ENCODE measurements at regions not wholly inside any gene's neighbourhood (a gene's known extent, or its start where the extent isn't known, plus 50 kb on each side); places are given as distances from the start of the nearest gene placed in this dataset.

DNA sequence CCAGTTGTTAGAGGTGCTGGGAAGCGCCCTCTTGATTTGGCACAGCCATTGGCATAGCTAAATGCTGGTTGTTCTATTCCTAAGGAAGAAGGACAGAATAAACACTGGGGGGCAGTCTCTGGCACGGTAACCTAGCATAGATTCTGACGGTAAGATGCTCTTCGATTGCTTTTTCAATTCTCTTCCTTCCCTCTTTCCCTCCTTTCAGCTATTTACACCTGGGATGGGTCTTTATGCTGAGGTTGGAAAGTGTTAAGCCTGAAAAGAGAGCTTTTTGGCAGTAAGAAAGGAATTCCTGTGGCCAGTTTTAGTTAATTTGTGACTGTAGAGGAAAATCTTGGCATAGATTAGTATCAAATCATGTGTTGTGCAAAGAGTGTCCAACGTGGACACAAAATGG is 162.8 kb downstream of the SNAPC1 start:
- Histone ChIP-seq H2BK20ac (ENCODE audit: low read depth, low read length) (peak overlapping the region; percentile 63), H4K8ac (ENCODE audit: low read depth in 2 of 2, low read length in 2 of 2) (peak overlapping the region in 1 of 2 experiments; percentile 7; a peak in 1 of 4 replicates), H2BK5ac (ENCODE audit: low read depth, low read length, poor library complexity, severe bottlenecking) (peak overlapping the region; percentile 87), H2AK9ac (replicated peaks; ENCODE audit: low read depth, low read length, poor library complexity) (no peak overlapping the region), H3K23ac (ENCODE audit: low read depth, low read length) (no peak overlapping the region), H2AFZ (replicated peaks; ENCODE audit: low read length, poor library complexity) (no peak overlapping the region), H3K56ac (ENCODE audit: extremely low read depth, insufficient read depth, low read length) (no peak overlapping the region), H2AK5ac (ENCODE audit: low read depth, low read length) (peak overlapping the region; percentile 38; the same call in 1 of the 2 replicates), H3K9me1 (ENCODE audit: insufficient read depth, low read length) (peaks cover 2% of the 10 kb centered on the region; the same call in 1 of the 2 replicates), H2BK120ac (ENCODE audit: low read depth, low read length) (peak overlapping the region; percentile 48), H3K4me1 (ENCODE audit: control insufficient read depth, insufficient read depth, low read length) (peaks cover 25% of the 10 kb centered on the region), H3K9me3 (ENCODE audit: control insufficient read depth, insufficient read depth, low read length) (no peaks in the 10 kb centered on the region), H3K14ac (replicated peaks; ENCODE audit: low read depth, low read length) (0 out of 2 replicates have a peak overlapping the region, but pooled peaks have one; percentile 27), H4K5ac (ENCODE audit: low read depth, low read length) (peak overlapping the region; percentile 93; the same call in 1 of the 2 replicates), H3K9ac (ENCODE audit: low read depth, low read length) (no peak overlapping the region), H3K27me3 (ENCODE audit: control insufficient read depth, insufficient read depth, low read length) (no peaks in the 10 kb centered on the region), H2BK15ac (ENCODE audit: low read depth, low read length) (peak overlapping the region; percentile 25; the same call in 1 of the 3 replicates), H3K79me1 (ENCODE audit: low read depth in 1 of 2, low read length in 2 of 2) (peaks cover 10% of the 10 kb centered on the region in 2 experiments; a peak in 3 of 4 replicates), H3K27ac (ENCODE audit: insufficient read depth, low read length) (no peak overlapping the region), H3K4me3 (ENCODE audit: insufficient read depth, low read depth, low read length) (no peak overlapping the region), H3K4me2 (ENCODE audit: low read depth, low read length) (no peak overlapping the region), H3K18ac (ENCODE audit: low read depth, low read length) (peak overlapping the region; percentile 85; the same call in 1 of the 2 replicates), H4K20me1 (ENCODE audit: insufficient read depth, low read length) (no peaks in the 10 kb centered on the region), H4K91ac (ENCODE audit: insufficient read depth, low read depth, low read length) (peak overlapping the region; percentile 25; the same call in 1 of the 2 replicates), H3K4ac (ENCODE audit: low read depth, low read length) (peak overlapping the region; percentile 34; the same call in 1 of the 2 replicates), H3K36me3 (ENCODE audit: control insufficient read depth, insufficient read depth, low read length) (no peaks in the 10 kb centered on the region)
- POLR2A ChIA-PET (ENCODE audit: unreplicated experiment), result no interaction called here
- ATAC-seq (ENCODE audit: low read depth) (no peak), DNase-seq (peak; percentile 29)
- CTCF ChIA-PET, result interaction anchor here (0.6 to 3.6 kb wide), 5 partner anchors 8 to 201 kb away, joined by 3 to 30 read pairs (median 3); no protein-coding TSS in a partner anchor
- no peak for TF ChIP-seq CHD1 (IDR thresholded peaks at IDR 0.05; ENCODE audit: low read depth, low read length)
- TF ChIP-seq CEBPB (IDR thresholded peaks at IDR 0.05; ENCODE audit: low read depth, low read length), result no peak
- peak; percentile 40 for TF ChIP-seq CTCF (conservative IDR thresholded peaks at IDR 0.05; ENCODE audit: low read depth, low read length)
- peak; percentile 46 for TF ChIP-seq SMC3 (IDR thresholded peaks at IDR 0.05; ENCODE audit: low read depth, low read length)
- peak; percentile 55 for TF ChIP-seq RAD21 (IDR thresholded peaks at IDR 0.05; ENCODE audit: low read length)
- no peak for TF ChIP-seq MAZ (IDR thresholded peaks at IDR 0.05; ENCODE audit: borderline replicate concordance, low read depth, low read length)
- in situ Hi-C loops (cut with MboI; ENCODE audit: low sequenced_read_pairs), result no loop called here
- dilution Hi-C loops (cut with HindIII; ENCODE audit: low sequenced_read_pairs, unreplicated experiment), result no loop called here
- no TSS peak for BruUV-seq (replicated peaks)
- intact Hi-C loops (cut with micrococcal nuclease), result loop anchor here (10.0 kb wide), 1 partner anchor 1350 kb away; no protein-coding TSS in a partner anchor
- WGBS, 2 experiments (ENCODE audit: extremely low coverage in 2 of 2, insufficient read length in 1 of 2), result no CpG with 5 or more reads among the region's 5 CpGs

Data from IMR-90 (cell line).